Fibroblast of skin of right biceps (primary cell): ENCODE measurements at regions not wholly inside any gene's neighbourhood (a gene's known extent, or its start where the extent isn't known, plus 50 kb on each side); places are given as distances from the start of the nearest gene placed in this dataset.
A peak's percentile ranks its signal among the peaks of the same experiment; 100 is the strongest.
"Not testable (repeated sequence)": the region's sequence is repeated elsewhere in the genome, so short reads cannot be mapped to it uniquely, and the experiment has no call there.

ENCODE experiments used
- DNase-seq: peaks from one replicate; pipeline ENCODE4 v3.0.0-alpha.2; 2013

DNA sequence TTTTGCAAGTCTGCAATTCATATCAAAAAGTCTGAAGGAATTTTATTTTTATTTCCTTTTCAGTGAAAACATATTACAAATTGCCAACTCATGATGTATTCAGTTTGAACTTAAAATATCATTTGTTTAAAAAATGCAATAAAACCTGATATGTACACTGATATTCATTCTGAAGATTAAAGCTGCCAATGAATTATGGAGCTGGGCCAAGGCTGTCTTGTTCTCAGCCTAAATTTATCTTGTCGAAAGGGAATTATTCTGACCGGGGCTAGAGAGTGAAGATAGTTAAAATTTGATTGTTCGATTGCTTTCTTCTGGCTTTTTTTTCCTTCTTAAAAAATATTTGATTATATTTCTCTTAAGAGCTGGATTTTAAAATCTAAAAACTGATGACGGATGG is 54.0 kb upstream of the RBFOX1 start:
- DNase-seq: no peak

GRCh38 chr16:7272567-7273158 is 60.0 kb upstream of the RBFOX1 start:
- no peak for DNase-seq

GRCh38 chr16:7271486-7271885 is 61.2 kb upstream of the RBFOX1 start:
- peak; percentile 47 for DNase-seq

DNA sequence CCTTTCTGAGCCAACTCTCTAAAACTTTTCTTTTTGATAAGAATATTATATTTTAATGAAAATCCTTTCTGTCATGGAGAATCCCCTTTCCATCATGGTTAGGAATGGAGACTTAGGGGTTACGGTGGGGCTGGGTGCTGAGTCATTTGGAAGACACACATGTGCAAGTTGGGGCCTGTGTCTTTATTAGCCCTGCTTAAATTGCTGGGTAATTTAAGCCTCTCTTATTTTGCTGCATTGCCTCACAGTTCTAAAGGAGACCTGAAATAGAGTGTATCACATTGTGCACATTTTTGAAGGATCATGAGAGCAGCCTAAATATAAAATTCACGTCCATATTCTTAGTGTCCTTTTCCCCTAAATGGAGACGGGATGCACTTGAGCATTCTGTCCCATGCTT is 61.8 kb upstream of the RBFOX1 start:
- peak; percentile 10 for DNase-seq

GRCh38 chr16:7270006-7270405 is 62.6 kb upstream of the RBFOX1 start:
- no peak for DNase-seq

DNA sequence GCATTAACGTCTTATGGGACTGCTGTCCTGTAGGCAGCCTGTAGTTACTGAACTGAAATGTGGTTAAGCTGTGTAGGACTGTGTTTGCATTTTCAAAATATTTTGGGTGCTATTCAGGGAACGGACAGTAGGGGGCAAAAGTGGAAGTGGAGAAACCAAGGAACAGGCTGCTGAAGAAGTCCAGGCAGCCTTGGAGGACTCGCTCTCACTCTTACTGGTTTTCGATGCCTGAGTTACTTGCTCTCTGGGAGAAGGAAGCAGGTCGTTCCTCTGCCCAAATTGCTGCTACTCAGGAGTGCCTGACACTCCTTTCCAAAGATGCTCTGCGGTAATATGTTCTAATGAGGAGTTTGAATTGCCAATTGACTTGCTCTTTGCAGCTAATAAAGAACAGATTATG is 64.5 kb upstream of the RBFOX1 start:
- peak; percentile 23 for DNase-seq

- DNase-seq: no peak
These were observed 75.6 kb upstream of the RBFOX1 start for GRCh38 chr16:7257016-7257415.

DNA sequence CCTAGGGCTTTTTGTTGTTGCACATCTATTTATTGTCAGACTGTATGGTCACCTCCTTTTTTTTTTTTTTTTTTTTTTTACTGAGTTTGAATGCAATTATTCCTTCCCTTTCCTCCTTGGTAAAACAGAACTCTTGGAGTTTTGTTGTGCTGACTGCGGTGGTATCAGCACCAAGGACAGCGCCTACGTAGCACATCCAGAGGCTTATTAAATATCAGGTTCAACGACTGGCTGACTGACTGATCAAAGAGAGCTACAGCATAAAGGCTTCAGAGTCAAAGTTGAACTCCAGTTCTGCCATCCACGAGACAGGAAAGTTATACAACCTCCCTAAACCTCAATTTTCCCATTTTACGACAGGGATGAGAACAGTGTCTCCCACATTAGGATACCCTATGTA is 86.1 kb upstream of the RBFOX1 start:
- DNase-seq: no peak

- DNase-seq: no peak
These were observed 93.1 kb upstream of the RBFOX1 start for GRCh38 chr16:7239547-7239946.

- no peak for DNase-seq
These were observed 95.7 kb upstream of the RBFOX1 start for GRCh38 chr16:7236824-7237410.

DNA sequence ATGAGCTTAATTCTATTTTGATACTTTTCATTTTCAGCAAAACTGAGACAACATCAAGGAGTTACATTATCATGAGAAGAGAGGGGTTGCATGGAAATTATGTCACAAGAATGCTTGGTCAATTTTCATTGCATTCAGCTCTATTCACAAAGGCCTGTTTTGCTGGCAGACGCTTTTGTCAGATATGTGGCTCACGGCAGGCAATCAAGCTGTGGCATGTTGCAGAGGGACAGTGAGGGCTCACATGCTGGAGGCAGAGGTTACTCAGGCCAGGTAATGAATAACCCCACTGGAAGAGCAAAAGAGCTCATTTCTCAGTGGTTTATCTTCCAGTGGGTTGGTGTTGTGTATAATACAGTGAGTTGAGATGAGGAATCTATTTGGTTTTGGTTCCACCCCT is 98.7 kb upstream of the RBFOX1 start:
- DNase-seq: no peak

GRCh38 chr16:7231762-7232161 is 100.9 kb upstream of the RBFOX1 start:
- DNase-seq: no peak

GRCh38 chr16:7229433-7230218 is 103.0 kb upstream of the RBFOX1 start:
- not testable (repeated sequence) for DNase-seq

- DNase-seq: no peak
These were observed 105.4 kb upstream of the RBFOX1 start for GRCh38 chr16:7227229-7227721.

- DNase-seq: no peak
These were observed 111.5 kb upstream of the RBFOX1 start for GRCh38 chr16:7221157-7221556.

GRCh38 chr16:7218936-7219335 is 113.7 kb upstream of the RBFOX1 start:
- DNase-seq: no peak

DNA sequence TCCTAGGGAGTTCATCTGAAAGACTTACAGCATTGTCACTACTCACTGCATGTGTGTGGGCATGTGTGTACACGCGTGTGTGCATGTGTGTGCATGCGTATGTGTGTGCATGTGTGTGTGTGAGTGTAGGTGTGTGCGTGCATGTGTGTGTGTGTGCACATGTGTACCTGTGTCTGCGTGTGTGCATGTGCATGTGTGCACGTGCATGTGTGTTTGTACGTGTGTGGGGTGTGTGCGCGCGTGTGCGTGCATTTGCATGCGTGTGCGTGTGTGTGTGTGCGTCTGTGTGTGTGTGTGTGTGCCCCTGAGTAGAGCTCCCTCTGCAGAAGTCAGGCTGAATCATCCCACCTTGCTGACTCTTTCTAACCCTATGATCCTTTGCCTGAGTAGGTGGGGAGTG is 114.8 kb upstream of the RBFOX1 start:
- no peak for DNase-seq

DNA sequence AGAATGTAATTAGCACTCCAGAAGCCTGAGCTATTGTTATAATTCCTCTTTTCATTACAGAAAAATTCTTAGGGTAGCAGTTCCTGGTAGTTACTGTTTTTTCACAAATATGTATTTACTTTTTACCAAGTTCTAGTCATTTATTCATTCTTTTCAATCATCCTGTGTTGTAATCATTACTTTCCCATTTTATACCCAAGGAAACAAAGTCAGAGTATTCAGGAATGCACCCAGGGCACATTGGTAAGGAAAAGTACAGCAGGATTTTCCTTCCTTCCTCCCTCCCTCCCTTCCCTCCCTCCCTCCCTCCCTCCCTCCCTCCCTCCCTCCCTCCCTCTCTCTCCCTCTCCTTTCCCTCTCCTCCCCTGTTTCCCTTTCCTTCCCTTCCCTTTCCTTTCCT is 115.9 kb upstream of the RBFOX1 start:
- DNase-seq: no peak

DNA sequence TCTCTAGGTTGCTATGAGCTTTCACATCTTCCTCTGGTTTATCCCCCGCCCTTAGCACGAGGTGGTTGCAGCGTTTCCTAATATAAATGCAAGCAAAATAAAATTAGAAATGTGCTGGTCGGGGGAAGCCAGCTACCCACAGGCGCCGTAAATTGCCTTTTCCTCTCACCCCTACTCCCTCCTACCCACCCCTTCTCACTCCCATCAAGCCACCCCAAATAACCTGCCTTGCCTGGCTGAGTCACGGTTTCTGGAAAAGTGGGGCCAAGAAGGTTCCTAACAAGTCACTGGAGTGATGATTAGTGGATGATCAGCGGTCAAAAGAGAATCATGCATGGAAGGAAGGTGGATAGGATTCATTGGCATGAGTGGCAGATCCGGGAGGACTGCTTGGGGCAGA is 120.9 kb upstream of the RBFOX1 start:
- DNase-seq: no peak

DNA sequence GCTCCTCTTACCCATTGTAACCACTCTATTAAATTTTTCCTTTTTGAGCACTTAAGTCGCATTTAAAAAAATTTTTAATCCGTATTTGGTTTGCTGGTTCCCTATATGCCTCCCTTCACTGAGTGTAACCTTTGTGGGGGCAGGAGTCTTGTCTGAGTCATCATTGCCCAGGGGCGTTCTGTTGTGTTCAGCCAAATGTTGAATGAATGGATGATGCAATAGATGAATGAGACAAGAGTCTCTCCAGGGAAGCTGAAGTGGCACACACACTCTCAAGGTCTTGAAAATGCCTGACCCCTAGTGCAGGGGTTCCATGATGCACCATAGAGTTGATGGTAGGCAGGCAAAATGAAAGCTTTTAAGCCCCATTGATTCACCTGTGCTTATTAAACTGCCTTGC is 123.0 kb upstream of the RBFOX1 start:
- DNase-seq: no peak

GRCh38 chr16:7206469-7206868 is 126.2 kb upstream of the RBFOX1 start:
- DNase-seq: no peak

- no peak for DNase-seq
These were observed 132.3 kb upstream of the RBFOX1 start for GRCh38 chr16:7200320-7200719.

GRCh38 chr16:7185689-7186088 is 147.0 kb upstream of the RBFOX1 start:
- DNase-seq: no peak

DNA sequence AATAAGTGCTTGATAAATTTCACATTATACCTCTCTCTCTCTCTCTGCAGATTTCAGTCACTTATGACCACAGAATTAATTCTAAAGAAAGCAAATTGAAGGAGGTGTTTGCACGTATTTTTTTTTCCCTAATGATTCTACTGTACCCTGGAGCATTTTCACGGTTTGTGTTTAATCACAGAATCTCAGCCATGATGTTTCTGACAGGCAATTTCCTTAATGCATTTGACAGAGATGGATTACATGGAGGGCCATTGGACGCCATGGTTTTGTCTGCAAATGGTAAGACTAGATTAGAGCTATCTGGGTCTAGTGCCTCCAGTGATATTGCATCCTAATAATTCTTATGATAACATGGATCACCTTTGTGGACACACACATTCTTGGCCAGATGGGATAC is 147.5 kb upstream of the RBFOX1 start:
- no peak for DNase-seq
